ENCODE measurements at regions not wholly inside any gene's neighbourhood (a gene's known extent, or its start where the extent isn't known, plus 50 kb on each side); places are given as distances from the start of the nearest gene placed in this dataset.
"Not testable (repeated sequence)": the region's sequence is repeated elsewhere in the genome, so short reads cannot be mapped to it uniquely, and the experiment has no call there.

DNA sequence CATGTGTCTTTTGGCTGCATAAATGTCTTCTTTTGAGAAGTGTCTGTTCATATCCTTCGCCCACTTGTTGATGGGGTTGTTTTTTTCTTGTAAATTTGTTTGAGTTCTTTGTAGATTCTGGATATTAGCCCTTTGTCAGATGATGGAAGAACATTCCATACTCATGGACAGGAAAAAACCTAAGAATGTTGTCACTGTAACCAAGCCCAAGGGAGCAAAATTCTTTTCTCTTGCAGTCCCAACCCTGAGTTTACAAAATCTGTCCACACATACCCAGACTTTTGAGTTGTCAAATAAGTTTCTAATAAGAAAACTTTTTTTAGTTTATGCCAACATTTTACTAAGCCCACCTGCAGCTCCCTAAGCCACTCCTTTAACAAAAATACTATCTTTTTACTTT is 408.2 kb upstream of the FAT1 start:
- TF ChIP-seq, protein P1, sequence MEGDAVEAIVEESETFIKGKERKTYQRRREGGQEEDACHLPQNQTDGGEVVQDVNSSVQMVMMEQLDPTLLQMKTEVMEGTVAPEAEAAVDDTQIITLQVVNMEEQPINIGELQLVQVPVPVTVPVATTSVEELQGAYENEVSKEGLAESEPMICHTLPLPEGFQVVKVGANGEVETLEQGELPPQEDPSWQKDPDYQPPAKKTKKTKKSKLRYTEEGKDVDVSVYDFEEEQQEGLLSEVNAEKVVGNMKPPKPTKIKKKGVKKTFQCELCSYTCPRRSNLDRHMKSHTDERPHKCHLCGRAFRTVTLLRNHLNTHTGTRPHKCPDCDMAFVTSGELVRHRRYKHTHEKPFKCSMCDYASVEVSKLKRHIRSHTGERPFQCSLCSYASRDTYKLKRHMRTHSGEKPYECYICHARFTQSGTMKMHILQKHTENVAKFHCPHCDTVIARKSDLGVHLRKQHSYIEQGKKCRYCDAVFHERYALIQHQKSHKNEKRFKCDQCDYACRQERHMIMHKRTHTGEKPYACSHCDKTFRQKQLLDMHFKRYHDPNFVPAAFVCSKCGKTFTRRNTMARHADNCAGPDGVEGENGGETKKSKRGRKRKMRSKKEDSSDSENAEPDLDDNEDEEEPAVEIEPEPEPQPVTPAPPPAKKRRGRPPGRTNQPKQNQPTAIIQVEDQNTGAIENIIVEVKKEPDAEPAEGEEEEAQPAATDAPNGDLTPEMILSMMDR (conservative IDR thresholded peaks at IDR 0.05; ENCODE audit: low read depth, low read length): not testable (repeated sequence)
- TF ChIP-seq, protein P2, sequence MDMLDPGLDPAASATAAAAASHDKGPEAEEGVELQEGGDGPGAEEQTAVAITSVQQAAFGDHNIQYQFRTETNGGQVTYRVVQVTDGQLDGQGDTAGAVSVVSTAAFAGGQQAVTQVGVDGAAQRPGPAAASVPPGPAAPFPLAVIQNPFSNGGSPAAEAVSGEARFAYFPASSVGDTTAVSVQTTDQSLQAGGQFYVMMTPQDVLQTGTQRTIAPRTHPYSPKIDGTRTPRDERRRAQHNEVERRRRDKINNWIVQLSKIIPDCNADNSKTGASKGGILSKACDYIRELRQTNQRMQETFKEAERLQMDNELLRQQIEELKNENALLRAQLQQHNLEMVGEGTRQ (IDR thresholded peaks at IDR 0.05; ENCODE audit: low read depth, low read length): not testable (repeated sequence)
- TF ChIP-seq POLR2A (IDR thresholded peaks at IDR 0.05; ENCODE audit: low read depth, low read length); NFE2L2 (IDR thresholded peaks at IDR 0.05; ENCODE audit: low read depth, low read length); CEBPB (IDR thresholded peaks at IDR 0.05; ENCODE audit: low read depth, low read length); MAZ (IDR thresholded peaks at IDR 0.05; ENCODE audit: borderline replicate concordance, low read depth, low read length); MAFK (IDR thresholded peaks at IDR 0.05; ENCODE audit: low read depth, low read length); SMC3 (IDR thresholded peaks at IDR 0.05; ENCODE audit: low read depth, low read length): not testable (repeated sequence)
